Caco-2 (cell line): ENCODE measurements at regions not wholly inside any gene's neighbourhood (a gene's known extent, or its start where the extent isn't known, plus 50 kb on each side); places are given as distances from the start of the nearest gene placed in this dataset.

ENCODE experiments used
- BruUV-seq: library from RNA; stranded (reverse); fragments of 400-500 nt; replicated peaks from 2 replicates; lab custom pipeline; 2021; lab: Mats Ljungman, UMichigan
- CTCF ChIA-PET: fragments of 300-600 bp; sonication (Branson Sonifier 250); formaldehyde crosslinking; loops from one replicate; lab custom pipeline; 2022; ENCODE audit warnings: antibody characterized with exemption; lab: Charles Lee
- POLR2A ChIA-PET: fragments of 300-600 bp; sonication (Branson Sonifier 250); formaldehyde crosslinking; loops from one replicate; lab custom pipeline; 2022; ENCODE audit warnings: antibody characterized with exemption; lab: Charles Lee
- DNase-seq, 2 experiments: peaks; one replicate each; pipeline versions ENCODE4 v3.0.0 to v3.0.0-alpha.2; 2020 to 2022
- H3K27me3 ChIP-seq: replicated peaks from 2 replicates; pipeline ENCODE4 v1.6.0; 2011; ENCODE audit warnings: low read length; ENCODE audit not compliant: control insufficient read depth, insufficient read depth
- H3K36me3 ChIP-seq: 2 replicates; pipeline ENCODE4 v1.5.1; 2011; ENCODE audit warnings: low read length; ENCODE audit not compliant: control insufficient read depth, insufficient read depth
- H3K4me1 ChIP-seq: fragments of 250-450 bp; sonication (Bioruptor Pico); 2 replicates; pipeline ENCODE4 v1.5.1; 2020; ENCODE audit warnings: mild to moderate bottlenecking
- H3K4me3 ChIP-seq: 2 replicates; pipeline ENCODE4 v1.5.1; 2011; ENCODE audit warnings: low read depth, mild to moderate bottlenecking, control low read depth, low read length
- H3K9me3 ChIP-seq: fragments of 250-450 bp; sonication (Bioruptor Pico); 2 replicates; pipeline ENCODE4 v1.5.1; 2020; ENCODE audit warnings: mild to moderate bottlenecking, moderate library complexity
- H3K27ac Mint-ChIP-seq: one replicate; pipeline ENCODE4 v1.8.0; 2022; ENCODE audit warnings: mixed read lengths; ENCODE audit not compliant: unreplicated experiment
- H3K27me3 Mint-ChIP-seq: one replicate; pipeline ENCODE4 v1.8.0; 2022; ENCODE audit warnings: mixed read lengths; ENCODE audit not compliant: insufficient read depth, unreplicated experiment
- H3K36me3 Mint-ChIP-seq: one replicate; pipeline ENCODE4 v1.8.0; 2022; ENCODE audit warnings: mild to moderate bottlenecking, mixed read lengths; ENCODE audit not compliant: insufficient read depth, unreplicated experiment
- H3K4me1 Mint-ChIP-seq: one replicate; pipeline ENCODE4 v1.8.0; 2022; ENCODE audit warnings: low read depth, mixed read lengths; ENCODE audit not compliant: unreplicated experiment
- H3K4me3 Mint-ChIP-seq: one replicate; pipeline ENCODE4 v1.8.0; 2022; ENCODE audit warnings: mild to moderate bottlenecking, moderate library complexity, mixed read lengths; ENCODE audit not compliant: unreplicated experiment
- H3K9me3 Mint-ChIP-seq: one replicate; pipeline ENCODE4 v1.8.0; 2022; ENCODE audit warnings: mixed read lengths; ENCODE audit not compliant: unreplicated experiment
- intact Hi-C: fragments of 100-400 bp; cut with micrococcal nuclease; formaldehyde crosslinking; loops from one replicate; pipeline ENCODE4 v1.10.0; 2022; ENCODE audit not compliant: unreplicated experiment
- TF ChIP-seq, protein P1 (sequence below), 2 experiments: fragments of 200-600 bp in 1 of 2; IDR thresholded peaks; 1 replicate in 1 of 2; 2 replicates in 1 of 2; pipeline versions ENCODE4 v1.5.1 to v1.8.0; 2011 to 2022; ENCODE audit warnings: antibody characterized with exemption in 1 of 2, control low read depth in 1 of 2, inconsistent platforms in 1 of 2, low read depth in 1 of 2, low read length in 1 of 2, mild to moderate bottlenecking in 1 of 2, moderate library complexity in 1 of 2; ENCODE audit not compliant: insufficient read depth in 1 of 2, severe bottlenecking in 1 of 2, unreplicated experiment in 1 of 2

DNA sequence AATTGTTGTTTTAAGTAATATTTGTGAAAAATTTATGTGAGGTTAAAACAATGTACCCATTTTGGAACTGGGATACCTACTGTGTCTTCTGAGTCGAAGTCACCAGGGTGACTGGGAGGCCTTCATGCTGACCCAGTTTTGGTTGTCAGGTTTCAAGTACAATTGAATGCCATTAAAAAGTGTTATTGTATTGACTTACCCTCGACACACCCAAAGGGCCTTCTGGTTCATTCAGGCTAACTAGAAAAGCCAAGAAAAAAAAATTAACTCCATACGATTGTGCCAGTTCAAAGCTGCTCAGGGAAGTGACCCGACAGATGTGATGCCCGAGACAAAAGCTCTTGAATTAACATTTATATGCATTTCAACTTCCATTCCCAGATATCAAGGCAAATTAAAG, 190.0 kb downstream of the ST6GAL2 start:
- intact Hi-C loops: no loop called here
- H3K36me3 Mint-ChIP-seq: no peaks in the 10 kb centered on the region
- H3K27me3 Mint-ChIP-seq: peaks cover 11% of the 10 kb centered on the region
- Histone ChIP-seq H3K4me1 (no peaks in the 10 kb centered on the region), H3K4me3 (no peak overlapping the region), H3K9me3 (no peaks in the 10 kb centered on the region), H3K27me3 (no peaks in the 10 kb centered on the region), H3K36me3 (no peaks in the 10 kb centered on the region)
- H3K9me3 Mint-ChIP-seq: no peaks in the 10 kb centered on the region
- no peak overlapping the region for H3K27ac Mint-ChIP-seq
- no peak for DNase-seq
- H3K4me3 Mint-ChIP-seq: no peak overlapping the region
- no peaks in the 10 kb centered on the region for H3K4me1 Mint-ChIP-seq
- no TSS peak for BruUV-seq
- ChIA-PET CTCF (no interaction called here), POLR2A (no interaction called here)
- TF ChIP-seq, protein P1, sequence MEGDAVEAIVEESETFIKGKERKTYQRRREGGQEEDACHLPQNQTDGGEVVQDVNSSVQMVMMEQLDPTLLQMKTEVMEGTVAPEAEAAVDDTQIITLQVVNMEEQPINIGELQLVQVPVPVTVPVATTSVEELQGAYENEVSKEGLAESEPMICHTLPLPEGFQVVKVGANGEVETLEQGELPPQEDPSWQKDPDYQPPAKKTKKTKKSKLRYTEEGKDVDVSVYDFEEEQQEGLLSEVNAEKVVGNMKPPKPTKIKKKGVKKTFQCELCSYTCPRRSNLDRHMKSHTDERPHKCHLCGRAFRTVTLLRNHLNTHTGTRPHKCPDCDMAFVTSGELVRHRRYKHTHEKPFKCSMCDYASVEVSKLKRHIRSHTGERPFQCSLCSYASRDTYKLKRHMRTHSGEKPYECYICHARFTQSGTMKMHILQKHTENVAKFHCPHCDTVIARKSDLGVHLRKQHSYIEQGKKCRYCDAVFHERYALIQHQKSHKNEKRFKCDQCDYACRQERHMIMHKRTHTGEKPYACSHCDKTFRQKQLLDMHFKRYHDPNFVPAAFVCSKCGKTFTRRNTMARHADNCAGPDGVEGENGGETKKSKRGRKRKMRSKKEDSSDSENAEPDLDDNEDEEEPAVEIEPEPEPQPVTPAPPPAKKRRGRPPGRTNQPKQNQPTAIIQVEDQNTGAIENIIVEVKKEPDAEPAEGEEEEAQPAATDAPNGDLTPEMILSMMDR (IDR thresholded peaks at IDR 0.05; ENCODE audit: insufficient read depth in 1 of 2, low read depth in 1 of 2, low read length in 1 of 2, severe bottlenecking in 1 of 2, unreplicated experiment in 1 of 2): no peak

DNA sequence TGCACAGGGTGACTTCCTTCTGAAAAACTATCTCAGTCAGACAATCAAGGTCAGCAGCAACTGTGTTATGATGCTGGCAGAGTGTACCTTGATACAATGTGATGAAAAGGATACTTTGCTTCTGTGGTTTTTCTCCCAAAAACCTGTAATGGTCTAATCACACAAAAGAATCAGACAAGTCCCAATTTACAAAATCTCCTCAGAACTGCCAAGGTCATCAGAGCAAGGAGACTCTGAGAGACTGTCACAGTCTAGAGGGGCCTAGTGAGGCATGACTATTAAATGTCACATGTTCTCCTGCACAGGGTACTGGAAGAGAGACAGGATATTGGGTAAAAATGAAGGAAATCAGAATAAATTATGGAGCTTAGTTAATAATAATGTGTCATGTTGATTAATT, 185.4 kb downstream of the ST6GAL2 start:
- Mint-ChIP-seq H3K27ac (no peak overlapping the region), H3K27me3 (peaks cover 9% of the 10 kb centered on the region), H3K4me3 (no peak overlapping the region), H3K36me3 (no peaks in the 10 kb centered on the region), H3K9me3 (no peaks in the 10 kb centered on the region), H3K4me1 (no peaks in the 10 kb centered on the region)
- H3K9me3 ChIP-seq: no peaks in the 10 kb centered on the region
- CTCF ChIA-PET: no interaction called here
- DNase-seq: no peak
- no peaks in the 10 kb centered on the region for H3K27me3 ChIP-seq
- POLR2A ChIA-PET: no interaction called here
- intact Hi-C loops: no loop called here
- no TSS peak for BruUV-seq
- no peak overlapping the region for H3K4me3 ChIP-seq
- TF ChIP-seq, protein P1 (IDR thresholded peaks at IDR 0.05; ENCODE audit: insufficient read depth in 1 of 2, low read depth in 1 of 2, low read length in 1 of 2, severe bottlenecking in 1 of 2, unreplicated experiment in 1 of 2): no peak
- H3K36me3 ChIP-seq: no peaks in the 10 kb centered on the region
- H3K4me1 ChIP-seq: no peaks in the 10 kb centered on the region

DNA sequence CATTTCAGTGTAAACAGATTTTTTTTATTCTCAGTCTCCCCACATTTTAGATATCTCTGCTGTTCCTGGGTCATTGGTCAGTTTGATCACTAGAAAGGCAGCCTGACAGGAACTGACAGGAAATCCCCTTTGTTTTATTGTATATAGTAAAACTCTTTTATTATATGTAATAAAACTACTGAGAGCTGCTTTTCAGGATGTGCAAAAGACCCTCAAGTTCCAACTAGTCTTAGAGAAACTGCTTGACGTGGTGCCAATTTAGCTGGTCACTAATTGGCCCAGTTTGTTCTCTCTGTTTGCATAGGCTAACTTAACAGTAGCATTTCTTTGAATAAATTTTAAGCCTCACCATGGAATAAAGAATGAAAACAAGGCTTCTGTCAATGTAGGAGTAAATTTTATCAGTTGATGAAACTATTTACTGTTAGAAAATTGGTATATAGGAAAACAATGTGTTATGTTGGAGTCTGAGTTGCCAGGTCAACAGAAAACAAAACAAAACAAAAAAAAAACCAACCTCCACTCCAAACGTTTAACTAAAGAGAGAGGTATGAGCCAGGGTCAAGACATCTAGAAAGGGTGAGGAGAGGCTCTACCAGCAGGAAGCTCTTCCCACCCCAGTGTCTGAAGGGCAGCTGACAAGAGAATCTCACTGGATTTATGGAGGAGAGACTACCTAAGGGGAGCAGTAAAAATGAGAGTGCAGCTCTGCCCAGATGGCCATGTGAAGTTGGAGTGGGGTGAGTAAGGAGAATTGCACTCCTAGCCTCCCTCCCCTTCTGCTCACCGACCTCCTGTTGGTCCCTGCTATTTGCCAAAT, 184.6 kb downstream of the ST6GAL2 start:
- DNase-seq: no peak
- Histone ChIP-seq H3K27me3 (no peaks in the 10 kb centered on the region), H3K36me3 (no peaks in the 10 kb centered on the region), H3K4me1 (no peaks in the 10 kb centered on the region), H3K4me3 (no peak overlapping the region), H3K9me3 (no peaks in the 10 kb centered on the region)
- CTCF ChIA-PET: no interaction called here
- intact Hi-C loops: no loop called here
- H3K4me1 Mint-ChIP-seq: no peaks in the 10 kb centered on the region
- POLR2A ChIA-PET: no interaction called here
- H3K27me3 Mint-ChIP-seq: peaks cover 7% of the 10 kb centered on the region
- no peak overlapping the region for H3K4me3 Mint-ChIP-seq
- H3K36me3 Mint-ChIP-seq: no peaks in the 10 kb centered on the region
- H3K9me3 Mint-ChIP-seq: no peaks in the 10 kb centered on the region
- H3K27ac Mint-ChIP-seq: no peak overlapping the region
- no TSS peak for BruUV-seq
- TF ChIP-seq, protein P1 (IDR thresholded peaks at IDR 0.05; ENCODE audit: insufficient read depth in 1 of 2, low read depth in 1 of 2, low read length in 1 of 2, severe bottlenecking in 1 of 2, unreplicated experiment in 1 of 2): no peak
